HepG2 (cell line): ENCODE measurements at regions not wholly inside any gene's neighbourhood (a gene's known extent, or its start where the extent isn't known, plus 50 kb on each side); places are given as distances from the start of the nearest gene placed in this dataset.

Experiments used
- ATAC-seq: fragments of 200-7000 bp; cut with Tn5 transposase; 3 replicates; pipeline ENCODE4 v1.9.1; 2020; ENCODE audit warnings: mild to moderate bottlenecking, moderate library complexity
- BruUV-seq: library from RNA; stranded (reverse); fragments of 400-500 nt; replicated peaks from 2 replicates; lab custom pipeline; 2021; lab: Mats Ljungman, UMichigan
- CTCF ChIA-PET: fragments of 300-600 bp; formaldehyde crosslinking; extraction: SDS; loops from one replicate; lab custom pipeline; 2021; ENCODE audit warnings: low total read pairs, inconsistent platforms, low intra/inter-chr PET ratio; lab: Yijun Ruan, JAX
- POLR2A ChIA-PET: fragments of 350-600 bp; sonication (Branson Sonifier 250); formaldehyde crosslinking; loops from one replicate; lab custom pipeline; 2020; ENCODE audit warnings: antibody characterized with exemption, inconsistent platforms; lab: Yijun Ruan, JAX
- DNase-seq: peaks from one replicate; pipeline ENCODE4 v3.0.0-alpha.2; 2015; ENCODE audit warnings: low spot score
- FAIRE-seq: peaks from 3 replicates; lab custom pipeline; 2011; peaks lifted over from hg19 to GRCh38; lab: Jason Lieb, UNC
- H2AFZ ChIP-seq: one replicate; pipeline ENCODE4 v1.6.1; 2011; ENCODE audit warnings: low read length, inconsistent platforms
- H3K27ac ChIP-seq: fragments of 300-600 bp; 3 replicates; pipeline ENCODE4 v1.8.0; 2011; ENCODE audit warnings: mixed run types, mild to moderate bottlenecking, mixed read lengths, low read length, inconsistent platforms; ENCODE audit not compliant: insufficient read depth; ENCODE audit errors: extremely low read length
- H3K27me3 ChIP-seq, 2 experiments: fragments of 200-600 bp in 1 of 2; 2 replicates in 1 of 2; 3 replicates in 1 of 2; pipeline versions ENCODE4 v1.6.0 to v1.8.0; 2011; ENCODE audit warnings: low read length in 2 of 2, mild to moderate bottlenecking in 2 of 2, moderate library complexity in 2 of 2, inconsistent platforms in 1 of 2; ENCODE audit not compliant: insufficient read depth in 2 of 2, control insufficient read depth in 1 of 2
- H3K36me3 ChIP-seq, 2 experiments: fragments of 200-600 bp in 1 of 2; replicated peaks in 1 of 2; 2 replicates in 1 of 2; 3 replicates in 1 of 2; pipeline versions ENCODE4 v1.5.1 to v1.8.0; 2011; ENCODE audit warnings: low read length in 2 of 2, inconsistent platforms in 1 of 2; ENCODE audit not compliant: insufficient read depth in 2 of 2, control insufficient read depth in 1 of 2
- H3K4me1 ChIP-seq: 2 replicates; pipeline ENCODE4 v1.5.1; 2012; ENCODE audit warnings: low read length, inconsistent platforms; ENCODE audit not compliant: insufficient read depth
- H3K4me2 ChIP-seq: 2 replicates; pipeline ENCODE4 v1.6.0; 2011; ENCODE audit warnings: low read depth, low read length, inconsistent platforms
- H3K4me3 ChIP-seq, 3 experiments: fragments of 200-600 bp in 1 of 3; sonication (generic), shearing (Covaris generic) in 1 of 3; replicated peaks in 1 of 3; 2 replicates each; pipeline ENCODE4 v1.5.1; 2011 to 2016; ENCODE audit warnings: low read length in 3 of 3, inconsistent platforms in 2 of 3, low read depth in 2 of 3, mild to moderate bottlenecking in 2 of 3, control low read depth in 1 of 3, mixed read lengths in 1 of 3; ENCODE audit not compliant: insufficient read depth in 1 of 3
- H3K79me2 ChIP-seq: one replicate; pipeline ENCODE4 v1.6.1; 2011; ENCODE audit warnings: low read length, inconsistent platforms; ENCODE audit not compliant: insufficient read depth
- H3K9ac ChIP-seq: 2 replicates; pipeline ENCODE4 v1.6.0; 2011; ENCODE audit warnings: mild to moderate bottlenecking, low read depth, low read length, inconsistent platforms; ENCODE audit not compliant: insufficient read depth
- H3K9me3 ChIP-seq: 2 replicates; pipeline ENCODE4 v1.5.1; 2012; ENCODE audit warnings: mild to moderate bottlenecking, low read length
- H4K20me1 ChIP-seq: 2 replicates; pipeline ENCODE4 v1.6.0; 2011; ENCODE audit warnings: inconsistent platforms, mild to moderate bottlenecking, low read length, moderate library complexity; ENCODE audit not compliant: insufficient read depth
- JUNB ChIP-seq: sonication (generic); formaldehyde crosslinking; IDR thresholded peaks from 2 replicates; pipeline ENCODE4 v1.8.0; 2022; ENCODE audit warnings: missing genetic modification reagents, mild to moderate bottlenecking, borderline replicate concordance
- RARG ChIP-seq: sonication (generic); formaldehyde crosslinking; IDR thresholded peaks from 2 replicates; pipeline ENCODE4 v1.4.0; 2020; ENCODE audit warnings: low read depth, mild to moderate bottlenecking, missing genetic modification reagents
- ZNF33A ChIP-seq: sonication (generic); formaldehyde crosslinking; IDR thresholded peaks from 2 replicates; pipeline ENCODE4 v1.5.1; 2020; ENCODE audit warnings: missing genetic modification reagents, mild to moderate bottlenecking, moderate library complexity, borderline replicate concordance
- ZSCAN12 ChIP-seq: sonication (generic); formaldehyde crosslinking; IDR thresholded peaks from 2 replicates; pipeline ENCODE4 v1.9.0; 2021; ENCODE audit warnings: mild to moderate bottlenecking, missing genetic modification reagents
- WGBS: methylation state at CpG from one replicate; pipeline ENCODE4 v1.1.6; 2017; ENCODE audit warnings: low lambda C conversion rate; 5-methylcytosine and 5-hydroxymethylcytosine counted together
- in situ Hi-C: cut with HindIII; loops from 2 replicates; pipeline ENCODE4 v1.10.0; 2017; ENCODE audit warnings: low pct_unique_long_range_greater_than_20kb; ENCODE audit not compliant: extremely low pct_ligation_motif_present
- intact Hi-C: fragments of 100-400 bp; cut with micrococcal nuclease; formaldehyde crosslinking; loops from one replicate; pipeline ENCODE4 v1.10.0; 2022; ENCODE audit not compliant: unreplicated experiment
- TF ChIP-seq, protein P1 (sequence below): sonication (generic); formaldehyde crosslinking; IDR thresholded peaks from 2 replicates; pipeline ENCODE4 v1.9.0; 2021; ENCODE audit warnings: missing genetic modification reagents, borderline replicate concordance
- TF ChIP-seq, protein P2 (sequence below): IDR thresholded peaks from 2 replicates; pipeline ENCODE4 v1.6.1; 2018; ENCODE audit warnings: missing genetic modification reagents

DNA sequence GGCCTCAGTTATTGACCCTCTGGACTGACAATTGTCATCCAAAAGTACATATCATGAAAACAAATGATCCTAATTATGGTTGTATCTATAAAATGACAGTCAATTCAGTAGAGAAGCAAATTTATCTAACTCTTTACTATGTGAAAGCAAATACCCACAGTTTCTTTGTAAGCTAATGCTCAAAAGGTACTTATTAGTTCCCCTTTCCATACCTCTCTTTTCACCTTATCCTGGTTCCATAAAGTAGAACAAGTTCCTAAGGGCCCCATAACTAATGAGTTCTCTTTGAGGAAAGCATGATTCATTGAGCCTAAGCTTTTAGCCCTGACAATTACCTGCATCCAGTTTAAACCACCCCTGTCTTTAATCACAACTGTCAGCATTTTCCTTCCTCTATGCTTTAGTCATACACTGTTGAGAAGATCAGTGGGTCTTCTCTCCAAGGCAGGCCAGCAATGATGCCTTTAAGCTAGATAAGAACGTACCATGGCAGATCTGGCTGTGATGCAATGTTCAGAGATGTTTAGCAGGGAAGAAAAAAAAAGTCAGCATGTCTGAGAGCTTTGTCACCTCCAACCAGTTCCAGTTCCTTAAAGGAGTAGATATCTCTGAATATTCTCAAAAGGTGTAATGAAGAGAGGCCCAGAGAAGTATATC is 179.7 kb upstream of the RASGEF1B start (continued):
- TF ChIP-seq, protein P1, sequence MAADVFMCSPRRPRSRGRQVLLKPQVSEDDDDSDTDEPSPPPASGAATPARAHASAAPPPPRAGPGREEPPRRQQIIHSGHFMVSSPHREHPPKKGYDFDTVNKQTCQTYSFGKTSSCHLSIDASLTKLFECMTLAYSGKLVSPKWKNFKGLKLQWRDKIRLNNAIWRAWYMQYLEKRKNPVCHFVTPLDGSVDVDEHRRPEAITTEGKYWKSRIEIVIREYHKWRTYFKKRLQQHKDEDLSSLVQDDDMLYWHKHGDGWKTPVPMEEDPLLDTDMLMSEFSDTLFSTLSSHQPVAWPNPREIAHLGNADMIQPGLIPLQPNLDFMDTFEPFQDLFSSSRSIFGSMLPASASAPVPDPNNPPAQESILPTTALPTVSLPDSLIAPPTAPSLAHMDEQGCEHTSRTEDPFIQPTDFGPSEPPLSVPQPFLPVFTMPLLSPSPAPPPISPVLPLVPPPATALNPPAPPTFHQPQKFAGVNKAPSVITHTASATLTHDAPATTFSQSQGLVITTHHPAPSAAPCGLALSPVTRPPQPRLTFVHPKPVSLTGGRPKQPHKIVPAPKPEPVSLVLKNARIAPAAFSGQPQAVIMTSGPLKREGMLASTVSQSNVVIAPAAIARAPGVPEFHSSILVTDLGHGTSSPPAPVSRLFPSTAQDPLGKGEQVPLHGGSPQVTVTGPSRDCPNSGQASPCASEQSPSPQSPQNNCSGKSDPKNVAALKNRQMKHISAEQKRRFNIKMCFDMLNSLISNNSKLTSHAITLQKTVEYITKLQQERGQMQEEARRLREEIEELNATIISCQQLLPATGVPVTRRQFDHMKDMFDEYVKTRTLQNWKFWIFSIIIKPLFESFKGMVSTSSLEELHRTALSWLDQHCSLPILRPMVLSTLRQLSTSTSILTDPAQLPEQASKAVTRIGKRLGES: no peak
- TF ChIP-seq JUNB (CRISPR knock-in tag) (no peak), ZNF33A (CRISPR knock-in tag) (no peak)

DNA sequence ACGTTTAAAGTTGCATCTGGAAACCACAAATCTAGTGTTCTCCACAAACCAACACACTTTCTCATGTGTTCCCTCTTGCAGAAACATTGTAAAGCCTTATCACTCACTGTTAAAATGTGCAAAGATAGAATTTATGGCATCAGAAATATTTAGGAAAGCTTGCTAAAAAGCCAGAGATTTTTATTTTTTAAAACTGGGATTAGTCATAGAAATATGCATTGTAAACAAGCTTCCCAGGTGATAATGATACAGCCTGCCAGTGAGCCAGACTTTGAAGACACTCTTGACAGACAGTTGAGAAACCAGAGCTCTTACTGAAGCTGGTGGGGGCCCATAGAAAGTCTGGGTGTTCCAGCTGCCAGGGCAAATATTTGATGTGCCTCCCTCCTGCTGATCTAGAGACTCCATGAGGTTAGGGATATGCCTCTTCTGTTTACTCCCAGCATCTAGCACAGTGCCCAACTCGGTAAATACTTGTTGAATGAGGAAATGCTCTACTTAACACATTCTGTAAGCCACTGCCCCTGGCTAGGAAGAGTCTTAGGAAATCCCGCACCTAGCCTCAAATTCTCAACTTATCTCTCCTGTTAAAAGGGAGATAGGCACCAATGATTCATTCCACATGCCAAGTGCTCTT is 179.0 kb upstream of the RASGEF1B start:
- no peak overlapping the region for H3K4me3 ChIP-seq
- H2AFZ ChIP-seq: no peak overlapping the region
- in situ Hi-C loops (no loop called here), intact Hi-C loops (no loop called here)
- under 1% methylated on average over 3 of the region's 3 CpGs for WGBS
- TF ChIP-seq RARG: no peak
- no peak for TF ChIP-seq ZSCAN12 (CRISPR knock-in tag)
- TF ChIP-seq, protein P2, sequence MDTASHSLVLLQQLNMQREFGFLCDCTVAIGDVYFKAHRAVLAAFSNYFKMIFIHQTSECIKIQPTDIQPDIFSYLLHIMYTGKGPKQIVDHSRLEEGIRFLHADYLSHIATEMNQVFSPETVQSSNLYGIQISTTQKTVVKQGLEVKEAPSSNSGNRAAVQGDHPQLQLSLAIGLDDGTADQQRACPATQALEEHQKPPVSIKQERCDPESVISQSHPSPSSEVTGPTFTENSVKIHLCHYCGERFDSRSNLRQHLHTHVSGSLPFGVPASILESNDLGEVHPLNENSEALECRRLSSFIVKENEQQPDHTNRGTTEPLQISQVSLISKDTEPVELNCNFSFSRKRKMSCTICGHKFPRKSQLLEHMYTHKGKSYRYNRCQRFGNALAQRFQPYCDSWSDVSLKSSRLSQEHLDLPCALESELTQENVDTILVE: no peak
- no peaks in the 10 kb centered on the region for H3K9me3 ChIP-seq
- no peak for FAIRE-seq
- no peaks in the 10 kb centered on the region; a peak in 1 of 5 replicates for H3K27me3 ChIP-seq
- H3K9ac ChIP-seq: no peak overlapping the region
- H3K27ac ChIP-seq: no peak overlapping the region
- no peak overlapping the region for H3K4me2 ChIP-seq
- H3K36me3 ChIP-seq: no peaks in the 10 kb centered on the region
- ChIA-PET CTCF (no interaction called here), POLR2A (no interaction called here)
- peaks cover 11% of the 10 kb centered on the region for H3K4me1 ChIP-seq
- peak; percentile 42; the same call in 1 of the 3 replicates for ATAC-seq
- H4K20me1 ChIP-seq: no peaks in the 10 kb centered on the region
- BruUV-seq: no TSS peak
- DNase-seq: no peak
- no peaks in the 10 kb centered on the region for H3K79me2 ChIP-seq
